Glutamatergic neuron (in vitro differentiated cells): ENCODE measurements at regions not wholly inside any gene's neighbourhood (a gene's known extent, or its start where the extent isn't known, plus 50 kb on each side); places are given as distances from the start of the nearest gene placed in this dataset.
"Not testable (repeated sequence)": the region's sequence is repeated elsewhere in the genome, so short reads cannot be mapped to it uniquely, and the experiment has no call there.

ENCODE experiments used
- DNase-seq: peaks from one replicate; pipeline ENCODE4 v3.0.0; 2022
- H3K27ac Mint-ChIP-seq: one replicate; pipeline ENCODE4 v1.8.0; 2020; ENCODE audit warnings: mild to moderate bottlenecking, mixed read lengths, inconsistent platforms; ENCODE audit not compliant: unreplicated experiment
- H3K27me3 Mint-ChIP-seq: one replicate; pipeline ENCODE4 v1.8.0; 2020; ENCODE audit warnings: mild to moderate bottlenecking, moderate library complexity, mixed read lengths, inconsistent platforms; ENCODE audit not compliant: unreplicated experiment
- H3K36me3 Mint-ChIP-seq: one replicate; pipeline ENCODE4 v1.8.0; 2020; ENCODE audit warnings: mild to moderate bottlenecking, mixed read lengths, inconsistent platforms; ENCODE audit not compliant: unreplicated experiment
- H3K4me1 Mint-ChIP-seq: one replicate; pipeline ENCODE4 v1.8.0; 2020; ENCODE audit warnings: mild to moderate bottlenecking, low read depth, mixed read lengths, inconsistent platforms; ENCODE audit not compliant: unreplicated experiment
- H3K4me3 Mint-ChIP-seq: one replicate; pipeline ENCODE4 v1.8.0; 2020; ENCODE audit warnings: mild to moderate bottlenecking, mixed read lengths, inconsistent platforms; ENCODE audit not compliant: unreplicated experiment
- H3K9me3 Mint-ChIP-seq: one replicate; pipeline ENCODE4 v1.8.0; 2020; ENCODE audit warnings: mild to moderate bottlenecking, moderate library complexity, mixed read lengths, inconsistent platforms; ENCODE audit not compliant: unreplicated experiment
- CTCF ChIP-seq: fragments of 200-600 bp; sonication (generic); IDR thresholded peaks from one replicate; pipeline ENCODE4 v1.5.0; 2021; ENCODE audit not compliant: partially characterized antibody, unreplicated experiment

DNA sequence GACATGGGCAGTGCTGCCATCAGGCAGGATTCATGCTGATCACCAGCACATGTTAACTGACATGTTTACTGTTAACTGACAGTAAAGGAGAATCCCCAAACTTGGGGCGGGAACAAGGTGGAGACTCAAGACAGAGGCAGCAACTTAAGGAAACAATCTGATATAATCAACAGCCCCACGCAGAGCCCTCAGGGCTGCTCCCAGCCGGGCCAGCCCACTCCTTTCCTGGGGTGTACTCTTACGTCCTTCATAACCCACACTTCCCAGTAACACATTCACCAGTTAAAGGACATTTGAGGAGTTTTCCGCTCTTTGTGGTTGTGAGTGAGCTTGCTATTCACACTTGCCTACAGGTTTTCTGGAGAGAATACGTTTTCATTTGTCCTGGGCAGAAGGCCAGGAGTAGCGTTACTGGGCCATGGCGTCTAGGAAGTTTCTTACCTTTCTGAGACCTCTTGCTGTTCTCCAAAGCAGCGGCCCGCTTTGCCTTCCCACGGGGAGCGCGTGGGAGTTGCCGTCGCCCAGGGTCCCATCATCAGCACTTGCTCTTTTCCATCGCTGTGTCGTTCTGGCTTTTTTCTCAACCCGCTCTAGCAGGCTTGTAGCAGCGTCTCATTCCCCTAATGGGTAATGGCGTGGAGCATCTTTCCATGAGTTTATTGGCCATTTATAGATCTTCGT is 56.4 kb downstream of the FOXF2 start:
- no peaks in the 10 kb centered on the region for H3K27me3 Mint-ChIP-seq
- no peaks in the 10 kb centered on the region for H3K36me3 Mint-ChIP-seq
- H3K9me3 Mint-ChIP-seq: peaks cover 1% of the 10 kb centered on the region
- no peak overlapping the region for H3K4me3 Mint-ChIP-seq
- no peak for TF ChIP-seq CTCF
- DNase-seq: no peak
- H3K27ac Mint-ChIP-seq: no peak overlapping the region
- H3K4me1 Mint-ChIP-seq: no peaks in the 10 kb centered on the region

- no peak overlapping the region for H3K27ac Mint-ChIP-seq
- H3K27me3 Mint-ChIP-seq: no peaks in the 10 kb centered on the region
- H3K4me1 Mint-ChIP-seq: no peaks in the 10 kb centered on the region
- H3K4me3 Mint-ChIP-seq: no peak overlapping the region
- peaks cover 16% of the 10 kb centered on the region for H3K36me3 Mint-ChIP-seq
- H3K9me3 Mint-ChIP-seq: peaks cover 3% of the 10 kb centered on the region
- TF ChIP-seq CTCF: no peak
- DNase-seq: no peak
Observed at GRCh38 chr6:1449896-1450295, 60.5 kb downstream of the FOXF2 start.

GRCh38 chr6:1453024-1453423 is 63.6 kb downstream of the FOXF2 start:
- Mint-ChIP-seq H3K9me3 (peaks cover 1% of the 10 kb centered on the region), H3K4me3 (no peak overlapping the region), H3K27ac (no peak overlapping the region), H3K36me3 (peaks cover 16% of the 10 kb centered on the region), H3K27me3 (no peaks in the 10 kb centered on the region), H3K4me1 (no peaks in the 10 kb centered on the region)
- TF ChIP-seq CTCF: no peak
- DNase-seq: no peak

DNA sequence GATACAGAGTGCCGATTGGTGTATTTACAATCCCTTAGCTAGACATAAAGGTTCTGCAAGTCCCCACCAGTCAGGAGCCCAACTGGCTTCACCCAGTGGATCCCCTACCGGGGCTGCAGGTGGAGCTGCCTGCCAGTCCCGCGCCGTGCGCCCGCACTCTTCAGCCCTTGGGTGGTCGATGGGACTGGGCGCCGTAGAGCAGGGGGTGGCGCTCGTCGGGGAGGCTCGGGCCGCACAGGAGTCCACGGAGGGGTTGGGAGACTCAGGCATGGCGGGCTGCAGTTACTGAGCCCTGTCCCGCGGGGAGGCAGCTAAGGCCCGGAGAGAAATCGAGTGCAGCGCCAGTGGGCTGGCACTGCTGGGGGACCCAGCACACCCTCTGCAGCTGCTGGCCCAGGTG is 67.4 kb downstream of the FOXF2 start:
- not testable (repeated sequence) for H3K9me3 Mint-ChIP-seq, H3K4me3 Mint-ChIP-seq, H3K27me3 Mint-ChIP-seq, H3K36me3 Mint-ChIP-seq, DNase-seq, H3K4me1 Mint-ChIP-seq, H3K27ac Mint-ChIP-seq

- H3K36me3 Mint-ChIP-seq: no peaks in the 10 kb centered on the region
- peaks cover 7% of the 10 kb centered on the region for H3K4me1 Mint-ChIP-seq
- no peak overlapping the region for H3K27ac Mint-ChIP-seq
- H3K27me3 Mint-ChIP-seq: peaks cover 2% of the 10 kb centered on the region
- TF ChIP-seq CTCF: no peak
- no peak overlapping the region for H3K4me3 Mint-ChIP-seq
- peaks cover under 1% of the 10 kb centered on the region for H3K9me3 Mint-ChIP-seq
- no peak for DNase-seq
Observed at GRCh38 chr6:1461207-1461606, 71.8 kb downstream of the FOXF2 start.
